Keratinocyte (primary cell): ENCODE measurements at regions not wholly inside any gene's neighbourhood (a gene's known extent, or its start where the extent isn't known, plus 50 kb on each side); places are given as distances from the start of the nearest gene placed in this dataset.

Source experiments
- DNase-seq: peaks from one replicate; pipeline ENCODE4 v3.0.0-alpha.2; 2011; ENCODE audit warnings: low read depth, missing footprints, low spot score
- FAIRE-seq: peaks from 2 replicates; lab custom pipeline; 2011; peaks lifted over from hg19 to GRCh38; lab: Jason Lieb, UNC
- H2AFZ ChIP-seq: 2 replicates; pipeline ENCODE4 v1.6.0; 2012; ENCODE audit warnings: low read length, control low read depth, inconsistent platforms; ENCODE audit not compliant: control insufficient read depth
- H3K27ac ChIP-seq: 2 replicates; pipeline ENCODE4 v1.5.1; 2011; ENCODE audit warnings: low read length; ENCODE audit not compliant: control insufficient read depth, insufficient read depth
- H3K27me3 ChIP-seq: 3 replicates; pipeline ENCODE4 v1.6.0; 2011; ENCODE audit warnings: low read length; ENCODE audit not compliant: control insufficient read depth, insufficient read depth; ENCODE audit errors: extremely low read depth
- H3K36me3 ChIP-seq, 2 experiments: 2 replicates in 1 of 2; 3 replicates in 1 of 2; pipeline ENCODE4 v1.5.1; 2011; ENCODE audit warnings: low read length in 2 of 2, mild to moderate bottlenecking in 1 of 2; ENCODE audit not compliant: control insufficient read depth in 2 of 2, insufficient read depth in 2 of 2; ENCODE audit errors: extremely low read depth in 1 of 2
- H3K4me1 ChIP-seq: 3 replicates; pipeline ENCODE4 v1.5.1; 2011; ENCODE audit warnings: low read length; ENCODE audit not compliant: control insufficient read depth, insufficient read depth; ENCODE audit errors: extremely low read depth
- H3K4me2 ChIP-seq: 3 replicates; pipeline ENCODE4 v1.6.0; 2011; ENCODE audit warnings: low read depth, low read length; ENCODE audit not compliant: control insufficient read depth, insufficient read depth; ENCODE audit errors: extremely low read depth
- H3K4me3 ChIP-seq, 3 experiments: fragments of 200-600 bp in 1 of 3; sonication (generic) in 1 of 3; 2 replicates in 2 of 3; 3 replicates in 1 of 3; pipeline ENCODE4 v1.5.1; 2011 to 2016; ENCODE audit warnings: low read length in 3 of 3, mild to moderate bottlenecking in 3 of 3, control low read depth in 2 of 3, inconsistent platforms in 1 of 3, low read depth in 1 of 3, mixed read lengths in 1 of 3, mixed run types in 1 of 3, moderate library complexity in 1 of 3; ENCODE audit not compliant: control insufficient read depth in 2 of 3, insufficient read depth in 2 of 3; ENCODE audit errors: extremely low read depth in 1 of 3
- H3K79me2 ChIP-seq: 2 replicates; pipeline ENCODE4 v1.6.0; 2012; ENCODE audit warnings: low read length; ENCODE audit not compliant: control insufficient read depth, insufficient read depth
- H3K9ac ChIP-seq: 3 replicates; pipeline ENCODE4 v1.6.0; 2011; ENCODE audit warnings: low read length; ENCODE audit not compliant: control insufficient read depth, insufficient read depth; ENCODE audit errors: extremely low read depth
- H3K9me1 ChIP-seq: 3 replicates; pipeline ENCODE4 v1.6.0; 2011; ENCODE audit warnings: low read length; ENCODE audit not compliant: control insufficient read depth, insufficient read depth; ENCODE audit errors: extremely low read depth
- H3K9me3 ChIP-seq: 2 replicates; pipeline ENCODE4 v1.5.1; 2012; ENCODE audit warnings: low read depth, low read length; ENCODE audit not compliant: control insufficient read depth
- H4K20me1 ChIP-seq: 3 replicates; pipeline ENCODE4 v1.6.0; 2011; ENCODE audit warnings: low read length; ENCODE audit not compliant: control insufficient read depth, insufficient read depth; ENCODE audit errors: extremely low read depth
- CTCF ChIP-seq, 3 experiments: IDR thresholded peaks in 1 of 3; conservative IDR thresholded peaks in 1 of 3; optimal IDR thresholded peaks in 1 of 3; 2 replicates in 2 of 3; 3 replicates in 1 of 3; pipeline versions ENCODE3 to v1.5.1; 2011; ENCODE audit warnings: low read length in 3 of 3, mild to moderate bottlenecking in 3 of 3, moderate library complexity in 2 of 3, control low read depth in 1 of 3, inconsistent platforms in 1 of 3; ENCODE audit not compliant: insufficient read depth in 2 of 3; ENCODE audit errors: extremely low read depth in 1 of 3
- EZH2 ChIP-seq: IDR thresholded peaks from one replicate; pipeline ENCODE4 v1.6.1; 2012; ENCODE audit warnings: inconsistent platforms, mild to moderate bottlenecking, low read length, moderate library complexity
- dilution Hi-C: fragments of 300-500 bp; cut with MboI; formaldehyde crosslinking; loops from one replicate; pipeline ENCODE4 v1.7.0; 2020; ENCODE audit warnings: low sequenced_read_pairs; ENCODE audit not compliant: extremely low pct_ligation_motif_present

- Histone ChIP-seq H3K9ac (no peak overlapping the region), H3K27ac (no peak overlapping the region), H2AFZ (no peak overlapping the region), H3K4me2 (peak overlapping the region; percentile 19), H3K9me1 (peaks cover 3% of the 10 kb centered on the region), H3K27me3 (no peaks in the 10 kb centered on the region), H3K9me3 (no peaks in the 10 kb centered on the region), H3K4me3 (no peak overlapping the region), H3K36me3 (no peaks in the 10 kb centered on the region), H4K20me1 (peaks cover 15% of the 10 kb centered on the region), H3K79me2 (peaks cover 59% of the 10 kb centered on the region), H3K4me1 (peaks cover 16% of the 10 kb centered on the region)
- DNase-seq (no peak), FAIRE-seq (peak; percentile 83)
- TF ChIP-seq CTCF (optimal IDR thresholded peaks at IDR 0.05 in 1 of 3, IDR thresholded peaks at IDR 0.05 in 1 of 3, conservative IDR thresholded peaks at IDR 0.05 in 1 of 3; ENCODE audit: extremely low read depth in 1 of 3, insufficient read depth in 2 of 3, low read length in 3 of 3) (no peak), EZH2 (no peak)
- dilution Hi-C loops, result no loop called here
These were observed 56.2 kb upstream of the NHSL1 start for GRCh38 chr6:138555421-138555988.

GRCh38 chr6:138557147-138557546 is 57.9 kb upstream of the NHSL1 start:
- no peak overlapping the region for H2AFZ ChIP-seq
- DNase-seq, result no peak
- no peaks in the 10 kb centered on the region for H3K9me3 ChIP-seq
- H3K4me1 ChIP-seq, result peaks cover 16% of the 10 kb centered on the region
- dilution Hi-C loops, result no loop called here
- peaks cover 2% of the 10 kb centered on the region for H3K9me1 ChIP-seq
- peaks cover 62% of the 10 kb centered on the region for H3K79me2 ChIP-seq
- TF ChIP-seq CTCF (optimal IDR thresholded peaks at IDR 0.05 in 1 of 3, IDR thresholded peaks at IDR 0.05 in 1 of 3, conservative IDR thresholded peaks at IDR 0.05 in 1 of 3; ENCODE audit: extremely low read depth in 1 of 3, insufficient read depth in 2 of 3, low read length in 3 of 3), result no peak
- no peak for TF ChIP-seq EZH2
- H3K4me3 ChIP-seq, result no peak overlapping the region
- no peaks in the 10 kb centered on the region for H3K36me3 ChIP-seq
- peaks cover 15% of the 10 kb centered on the region for H4K20me1 ChIP-seq
- FAIRE-seq, result no peak
- H3K27ac ChIP-seq, result no peak overlapping the region
- H3K9ac ChIP-seq, result no peak overlapping the region
- H3K27me3 ChIP-seq, result no peaks in the 10 kb centered on the region
- no peak overlapping the region for H3K4me2 ChIP-seq
